Skeletal muscle satellite cell (primary cell): ENCODE measurements at regions not wholly inside any gene's neighbourhood (a gene's known extent, or its start where the extent isn't known, plus 50 kb on each side); places are given as distances from the start of the nearest gene placed in this dataset.
"Not testable (repeated sequence)": the region's sequence is repeated elsewhere in the genome, so short reads cannot be mapped to it uniquely, and the experiment has no call there.

Source experiments
- H3K27me3 ChIP-seq: 2 replicates; pipeline ENCODE4 v1.7.0; 2013; ENCODE audit warnings: low read length; ENCODE audit not compliant: control insufficient read depth, insufficient read depth
- H3K36me3 ChIP-seq: 2 replicates; pipeline ENCODE4 v1.7.0; 2013; ENCODE audit warnings: mild to moderate bottlenecking, control low read depth, low read length; ENCODE audit not compliant: insufficient read depth
- H3K4me1 ChIP-seq: 2 replicates; pipeline ENCODE4 v1.7.0; 2013; ENCODE audit warnings: low read length; ENCODE audit not compliant: control insufficient read depth, insufficient read depth
- H3K4me2 ChIP-seq: 2 replicates; pipeline ENCODE4 v1.7.0; 2013; ENCODE audit warnings: mild to moderate bottlenecking, low read length
- H3K4me3 ChIP-seq: 2 replicates; pipeline ENCODE4 v1.7.0; 2013; ENCODE audit warnings: low read length
- H3K9ac ChIP-seq: 2 replicates; pipeline ENCODE4 v1.7.0; 2013; ENCODE audit warnings: mild to moderate bottlenecking, low read depth, low read length, moderate library complexity
- H3K9me3 ChIP-seq: replicated peaks from 2 replicates; pipeline ENCODE4 v1.7.0; 2013; ENCODE audit warnings: mild to moderate bottlenecking, control low read depth, low read length

GRCh38 chr1:83478127-83478526 is 520.8 kb downstream of the TTLL7 start:
- H3K9ac ChIP-seq, H3K4me1 ChIP-seq, H3K36me3 ChIP-seq, H3K4me3 ChIP-seq, H3K27me3 ChIP-seq, H3K4me2 ChIP-seq, H3K9me3 ChIP-seq: not testable (repeated sequence)

DNA sequence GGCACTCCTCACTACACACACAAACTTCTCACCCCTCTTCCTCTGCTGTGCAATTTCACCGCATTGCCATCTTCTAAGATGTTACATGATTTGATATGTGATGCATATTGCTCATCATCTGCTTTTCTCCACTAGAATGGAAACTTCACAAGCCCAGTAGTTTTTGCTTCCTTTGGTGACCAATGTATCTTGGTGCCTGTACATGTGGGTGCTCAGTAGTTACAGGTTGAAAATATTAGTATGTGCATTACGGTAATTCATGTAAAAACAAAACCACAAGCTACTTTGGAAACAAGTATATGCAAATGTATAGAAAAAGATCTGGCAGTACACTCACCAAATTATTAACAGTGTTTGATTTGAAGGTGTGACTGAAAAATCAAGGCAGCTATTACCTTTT is 522.4 kb downstream of the TTLL7 start:
- H3K9me3 ChIP-seq, H3K4me1 ChIP-seq, H3K9ac ChIP-seq, H3K4me3 ChIP-seq, H3K4me2 ChIP-seq, H3K36me3 ChIP-seq, H3K27me3 ChIP-seq: not testable (repeated sequence)

DNA sequence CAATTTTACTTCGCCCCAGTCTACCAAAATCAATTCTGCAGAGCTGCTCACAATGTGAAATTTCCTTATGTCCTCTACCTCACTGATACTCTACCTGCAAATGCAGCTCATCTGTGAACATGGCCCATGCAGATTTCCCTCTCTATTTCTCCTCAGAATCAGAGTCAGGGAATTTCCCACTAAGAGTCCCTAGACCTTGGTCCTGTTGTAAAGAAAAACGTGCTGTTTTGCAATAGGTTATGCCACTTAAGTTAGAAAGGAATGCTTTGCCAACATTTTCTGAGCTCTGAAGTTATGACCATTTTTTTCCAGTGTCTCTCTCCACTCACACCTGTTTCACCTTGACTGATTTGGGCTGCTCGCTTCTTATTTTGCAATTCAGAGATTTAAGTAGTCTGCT is 524.0 kb downstream of the TTLL7 start:
- not testable (repeated sequence) for H3K4me3 ChIP-seq, H3K9me3 ChIP-seq, H3K36me3 ChIP-seq, H3K4me2 ChIP-seq, H3K4me1 ChIP-seq, H3K27me3 ChIP-seq, H3K9ac ChIP-seq

- not testable (repeated sequence) for H3K4me1 ChIP-seq, H3K4me3 ChIP-seq, H3K4me2 ChIP-seq, H3K36me3 ChIP-seq, H3K9ac ChIP-seq, H3K27me3 ChIP-seq, H3K9me3 ChIP-seq
Observed at GRCh38 chr1:83473986-83474385, 524.9 kb downstream of the TTLL7 start.

DNA sequence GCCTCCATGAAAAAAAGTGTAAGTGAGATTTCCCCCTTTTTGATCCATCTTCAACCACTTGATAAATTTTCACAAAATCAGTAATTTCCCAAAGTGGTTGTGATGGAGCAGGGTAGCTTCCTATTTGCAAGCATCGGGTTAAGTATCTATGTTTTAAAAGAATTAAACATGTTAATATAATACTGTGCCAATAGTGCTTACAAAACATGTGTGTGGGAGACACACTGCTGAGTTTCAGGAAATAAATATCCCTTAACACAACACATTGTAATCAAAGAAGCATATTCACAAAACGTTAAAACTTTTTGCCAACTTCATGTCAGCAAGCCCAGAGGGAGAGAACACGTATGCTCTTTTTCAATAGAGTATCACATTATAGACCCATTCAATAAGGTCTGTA is 526.9 kb downstream of the TTLL7 start:
- not testable (repeated sequence) for H3K4me1 ChIP-seq, H3K4me2 ChIP-seq, H3K9me3 ChIP-seq, H3K9ac ChIP-seq, H3K27me3 ChIP-seq, H3K36me3 ChIP-seq, H3K4me3 ChIP-seq

- not testable (repeated sequence) for H3K4me3 ChIP-seq, H3K4me1 ChIP-seq, H3K4me2 ChIP-seq, H3K9ac ChIP-seq, H3K9me3 ChIP-seq, H3K36me3 ChIP-seq, H3K27me3 ChIP-seq
Observed at GRCh38 chr1:83471272-83471671, 527.7 kb downstream of the TTLL7 start.

GRCh38 chr1:83468336-83468735 is 530.6 kb downstream of the TTLL7 start:
- H3K4me3 ChIP-seq, H3K9me3 ChIP-seq, H3K27me3 ChIP-seq, H3K36me3 ChIP-seq, H3K9ac ChIP-seq, H3K4me2 ChIP-seq, H3K4me1 ChIP-seq: not testable (repeated sequence)

DNA sequence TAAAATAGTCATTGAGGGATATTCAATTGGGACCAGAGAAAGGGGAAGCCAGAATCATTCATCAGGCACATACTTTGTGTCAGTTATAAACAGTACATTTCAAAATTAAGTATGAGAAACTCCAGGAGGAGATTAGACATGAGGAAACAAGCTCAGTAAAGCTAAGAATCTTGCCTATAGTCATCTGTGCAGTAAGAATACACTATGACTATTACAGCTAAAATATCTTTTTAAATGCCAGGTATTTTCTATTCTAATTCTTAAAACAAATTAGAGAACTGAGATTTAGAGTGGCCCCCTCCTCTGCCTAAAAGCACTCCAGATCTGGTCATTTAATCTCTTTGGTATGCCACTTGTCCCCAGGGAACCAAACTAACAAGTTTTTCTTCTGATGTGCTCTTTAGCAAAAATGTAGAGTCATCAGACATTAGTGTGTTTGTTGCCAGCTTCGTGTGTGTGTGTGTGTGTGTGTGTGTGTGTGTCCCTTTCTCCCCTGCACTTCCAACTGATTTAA is 541.1 kb downstream of the TTLL7 start:
- H3K9me3 ChIP-seq, H3K4me1 ChIP-seq, H3K4me2 ChIP-seq, H3K9ac ChIP-seq, H3K36me3 ChIP-seq, H3K27me3 ChIP-seq, H3K4me3 ChIP-seq: not testable (repeated sequence)

DNA sequence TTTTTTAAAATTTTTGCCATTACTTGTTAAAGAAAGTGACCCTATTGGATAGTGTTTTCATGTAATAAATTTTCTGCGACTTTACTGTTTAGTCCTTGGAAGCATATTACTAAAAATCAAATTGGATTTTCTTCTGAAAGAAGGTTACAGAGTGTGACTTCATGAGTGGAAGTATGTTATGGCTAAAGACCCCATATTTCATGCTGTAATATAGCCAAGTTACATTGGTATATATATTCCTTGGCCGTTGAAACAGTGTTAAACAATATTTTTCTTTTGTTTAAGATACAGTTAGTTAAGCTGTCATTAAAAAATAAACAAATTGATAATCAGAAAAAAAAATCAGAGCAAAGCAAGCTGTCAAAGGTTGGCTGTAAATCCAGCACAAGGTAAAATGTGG is 541.7 kb downstream of the TTLL7 start:
- not testable (repeated sequence) for H3K4me1 ChIP-seq, H3K4me2 ChIP-seq, H3K9ac ChIP-seq, H3K36me3 ChIP-seq, H3K27me3 ChIP-seq, H3K9me3 ChIP-seq, H3K4me3 ChIP-seq

DNA sequence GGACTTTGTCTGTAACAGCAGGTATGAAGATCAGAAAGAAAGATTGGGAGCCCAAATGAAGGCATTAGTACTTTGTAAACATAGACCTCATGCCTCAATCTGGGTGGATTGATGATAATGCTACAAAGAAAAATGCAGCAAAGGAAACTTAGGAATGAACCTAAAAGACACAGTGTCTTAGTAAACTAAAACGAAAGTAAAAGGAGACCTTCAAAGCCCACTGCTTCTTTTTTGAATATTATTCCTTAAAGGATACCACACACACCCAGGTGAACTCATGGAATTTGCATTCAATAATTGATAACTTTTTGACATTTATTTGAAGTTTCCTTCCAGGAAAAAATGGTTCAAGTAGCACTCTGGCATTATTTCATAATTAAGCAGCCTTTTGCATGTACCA is 543.2 kb downstream of the TTLL7 start:
- not testable (repeated sequence) for H3K9me3 ChIP-seq, H3K9ac ChIP-seq, H3K4me2 ChIP-seq, H3K4me3 ChIP-seq, H3K4me1 ChIP-seq, H3K36me3 ChIP-seq, H3K27me3 ChIP-seq

GRCh38 chr1:83445873-83446272 is 553.1 kb downstream of the TTLL7 start:
- not testable (repeated sequence) for H3K9me3 ChIP-seq, H3K36me3 ChIP-seq

DNA sequence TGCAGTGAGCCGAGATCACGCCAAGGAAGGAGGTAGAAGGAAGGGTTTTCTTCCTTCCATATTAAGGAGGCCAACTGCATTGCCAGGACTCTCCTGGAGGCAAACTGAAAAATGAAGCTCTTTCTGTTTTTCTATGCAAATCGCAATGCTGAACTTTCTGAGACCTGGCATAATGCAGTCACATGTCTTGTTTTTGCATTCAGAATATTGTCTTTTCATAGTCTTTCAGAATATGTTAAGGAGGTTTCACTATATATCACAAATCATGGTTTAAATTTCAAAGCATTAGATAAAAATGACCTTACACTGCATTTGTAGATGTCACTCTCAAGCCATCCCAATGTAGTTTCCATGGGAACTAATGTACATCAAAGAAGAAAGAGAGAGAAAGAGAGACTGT is 556.5 kb downstream of the TTLL7 start:
- H3K4me2 ChIP-seq, H3K36me3 ChIP-seq, H3K9ac ChIP-seq, H3K4me3 ChIP-seq, H3K9me3 ChIP-seq, H3K4me1 ChIP-seq, H3K27me3 ChIP-seq: not testable (repeated sequence)

More at GRCh38 chr1:83445873-83446272, 553.1 kb downstream of the TTLL7 start:
- H3K4me1 ChIP-seq, H3K27me3 ChIP-seq, H3K9ac ChIP-seq, H3K4me3 ChIP-seq, H3K4me2 ChIP-seq: not testable (repeated sequence)

DNA sequence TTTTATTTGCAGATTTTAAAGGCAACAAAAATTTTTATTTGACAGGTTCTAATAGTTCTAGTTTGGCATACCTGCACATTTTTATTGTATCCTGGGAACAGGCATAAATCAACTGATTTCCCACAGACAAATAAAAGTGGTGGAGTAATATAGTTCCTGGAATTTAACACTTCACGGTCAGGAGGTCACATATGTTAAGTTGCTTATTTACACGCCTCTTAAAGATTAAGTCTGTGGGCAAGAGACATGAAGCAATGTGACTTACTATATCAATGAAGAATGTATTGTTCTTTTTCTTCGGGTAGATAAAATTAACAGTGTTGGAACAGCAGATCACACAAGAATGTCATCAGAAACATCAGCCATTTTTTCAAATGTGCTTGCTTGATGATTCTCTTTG is 558.3 kb downstream of the TTLL7 start:
- H3K9me3 ChIP-seq, H3K9ac ChIP-seq, H3K4me3 ChIP-seq, H3K36me3 ChIP-seq, H3K27me3 ChIP-seq, H3K4me2 ChIP-seq, H3K4me1 ChIP-seq: not testable (repeated sequence)
